Mesenchymal stem cell (in vitro differentiated cells and primary cell): ENCODE measurements at regions not wholly inside any gene's neighbourhood (a gene's known extent, or its start where the extent isn't known, plus 50 kb on each side); places are given as distances from the start of the nearest gene placed in this dataset.

Experiments used
- DNase-seq: peaks from one replicate; pipeline ENCODE4 v3.0.0-alpha.2; 2013
- H2AFZ ChIP-seq: one replicate; pipeline ENCODE4 v1.6.1; 2013; ENCODE audit warnings: low read depth, mild to moderate bottlenecking, control low read depth, inconsistent platforms, low read length, moderate library complexity
- H2AK5ac ChIP-seq: 2 replicates; pipeline ENCODE4 v1.6.1; 2013; ENCODE audit warnings: low read length, moderate library complexity, mild to moderate bottlenecking, inconsistent platforms; ENCODE audit not compliant: severe bottlenecking
- H2BK120ac ChIP-seq: one replicate; pipeline ENCODE4 v1.6.1; 2013; ENCODE audit warnings: low read depth, mild to moderate bottlenecking, inconsistent platforms, low read length, moderate library complexity
- H2BK12ac ChIP-seq, 2 experiments: one replicate each; pipeline ENCODE4 v1.6.1; 2013; ENCODE audit warnings: inconsistent platforms in 2 of 2, low read length in 2 of 2, mild to moderate bottlenecking in 2 of 2, moderate library complexity in 2 of 2, control low read depth in 1 of 2
- H2BK15ac ChIP-seq: one replicate; pipeline ENCODE4 v1.6.1; 2013; ENCODE audit warnings: mild to moderate bottlenecking, low read depth, inconsistent platforms; ENCODE audit not compliant: poor library complexity, severe bottlenecking
- H2BK5ac ChIP-seq: 2 replicates; pipeline ENCODE4 v1.6.1; 2013; ENCODE audit warnings: low read depth, mild to moderate bottlenecking, low read length, control low read depth, inconsistent platforms; ENCODE audit not compliant: poor library complexity, severe bottlenecking
- H3K14ac ChIP-seq, 2 experiments: one replicate each; pipeline ENCODE4 v1.6.1; 2013; ENCODE audit warnings: inconsistent platforms in 2 of 2, low read length in 2 of 2, control low read depth in 1 of 2, mild to moderate bottlenecking in 1 of 2, moderate library complexity in 1 of 2
- H3K18ac ChIP-seq, 2 experiments: one replicate each; pipeline ENCODE4 v1.6.1; 2013; ENCODE audit warnings: inconsistent platforms in 2 of 2, low read length in 2 of 2, control low read depth in 1 of 2, low read depth in 1 of 2, mild to moderate bottlenecking in 1 of 2
- H3K23ac ChIP-seq, 2 experiments: one replicate each; pipeline ENCODE4 v1.6.1; 2013; ENCODE audit warnings: inconsistent platforms in 2 of 2, low read length in 2 of 2, mild to moderate bottlenecking in 2 of 2, moderate library complexity in 2 of 2, control low read depth in 1 of 2
- H3K27ac ChIP-seq: 2 replicates; pipeline ENCODE4 v1.5.1; 2013; ENCODE audit warnings: mild to moderate bottlenecking, moderate library complexity, low read length, control low read depth, inconsistent platforms; ENCODE audit not compliant: poor library complexity, severe bottlenecking
- H3K27me3 ChIP-seq, 2 experiments: 2 replicates each; pipeline versions ENCODE4 v1.6.1 to v1.7.0; 2013; ENCODE audit warnings: low read length in 2 of 2, mild to moderate bottlenecking in 2 of 2, moderate library complexity in 2 of 2, control low read depth in 1 of 2, inconsistent platforms in 1 of 2; ENCODE audit not compliant: control insufficient read depth in 1 of 2, insufficient read depth in 1 of 2
- H3K36me3 ChIP-seq, 2 experiments: 2 replicates each; pipeline versions ENCODE4 v1.6.1 to v1.7.0; 2013; ENCODE audit warnings: low read length in 2 of 2, control low read depth in 1 of 2, inconsistent platforms in 1 of 2, low read depth in 1 of 2, mild to moderate bottlenecking in 1 of 2; ENCODE audit not compliant: insufficient read depth in 2 of 2, control insufficient read depth in 1 of 2
- H3K4ac ChIP-seq, 2 experiments: one replicate each; pipeline ENCODE4 v1.6.1; 2013; ENCODE audit warnings: inconsistent platforms in 2 of 2, low read length in 2 of 2, mild to moderate bottlenecking in 2 of 2, moderate library complexity in 2 of 2, control low read depth in 1 of 2, low read depth in 1 of 2
- H3K4me1 ChIP-seq: 2 replicates; pipeline ENCODE4 v1.6.1; 2013; ENCODE audit warnings: low read depth, low read length, control low read depth; ENCODE audit not compliant: control insufficient read depth, insufficient read depth
- H3K4me2 ChIP-seq: 2 replicates; pipeline ENCODE4 v1.6.1; 2013; ENCODE audit warnings: low read length, mild to moderate bottlenecking, inconsistent platforms; ENCODE audit not compliant: poor library complexity, severe bottlenecking
- H3K4me3 ChIP-seq, 2 experiments: 2 replicates each; pipeline versions ENCODE4 v1.5.1 to v1.7.0; 2013; ENCODE audit warnings: low read length in 2 of 2, mild to moderate bottlenecking in 2 of 2, control low read depth in 1 of 2, low read depth in 1 of 2; ENCODE audit not compliant: insufficient read depth in 1 of 2
- H3K79me1 ChIP-seq: replicated peaks from 2 replicates; pipeline ENCODE4 v1.6.1; 2013; ENCODE audit warnings: mild to moderate bottlenecking, control low read depth, low read length, inconsistent platforms; ENCODE audit not compliant: poor library complexity, severe bottlenecking
- H3K9ac ChIP-seq: 2 replicates; pipeline ENCODE4 v1.7.0; 2013; ENCODE audit warnings: mild to moderate bottlenecking, low read length, moderate library complexity
- H3K9me3 ChIP-seq: 2 replicates; pipeline ENCODE4 v1.7.0; 2013; ENCODE audit warnings: mild to moderate bottlenecking, low read length; ENCODE audit not compliant: control insufficient read depth
- H4K8ac ChIP-seq: one replicate; pipeline ENCODE4 v1.6.1; 2013; ENCODE audit warnings: inconsistent platforms, mild to moderate bottlenecking, low read length, moderate library complexity
- H4K91ac ChIP-seq: one replicate; pipeline ENCODE4 v1.6.1; 2013; ENCODE audit warnings: mild to moderate bottlenecking, low read length, inconsistent platforms
- WGBS: methylation state at CpG from one replicate; pipeline ENCODE4 v1.1.7; 2013; ENCODE audit warnings: mixed read lengths; 5-methylcytosine and 5-hydroxymethylcytosine counted together

DNA sequence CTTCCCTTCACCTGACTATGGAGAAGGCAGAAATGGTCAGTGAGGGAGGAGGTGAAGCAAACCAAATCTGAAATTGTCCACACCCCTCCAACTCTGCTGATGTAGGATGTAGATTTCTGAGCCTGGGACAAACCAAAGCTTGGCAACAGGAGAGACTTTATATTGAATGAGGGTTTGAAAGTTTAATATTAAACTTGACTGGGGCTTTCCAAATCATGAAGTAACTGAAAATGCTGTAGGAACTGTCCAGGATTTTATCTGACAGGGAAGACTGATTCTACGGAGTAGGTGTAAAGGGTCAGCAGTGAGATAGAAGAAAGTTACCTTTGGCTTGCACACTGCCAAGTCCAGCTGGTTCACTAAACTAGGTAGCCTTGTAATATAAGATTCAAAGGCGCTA, 194.5 kb downstream of the TDRD15 start:
- Histone ChIP-seq H2AFZ (no peak overlapping the region), H3K27ac (no peak overlapping the region), H3K4ac (no peak overlapping the region), H2BK120ac (no peak overlapping the region), H3K23ac (no peak overlapping the region), H3K9me3 (no peaks in the 10 kb centered on the region), H3K4me1 (no peaks in the 10 kb centered on the region), H3K18ac (no peak overlapping the region), H3K4me2 (no peak overlapping the region), H4K91ac (no peak overlapping the region), H2BK12ac (no peak overlapping the region), H2BK15ac (no peak overlapping the region), H3K9ac (no peak overlapping the region), H3K79me1 (no peaks in the 10 kb centered on the region), H4K8ac (no peak overlapping the region), H3K4me3 (no peak overlapping the region), H2BK5ac (no peak overlapping the region), H2AK5ac (no peak overlapping the region), H3K14ac (no peak overlapping the region), H3K27me3 (peaks cover 0 to 2% of the 10 kb centered on the region in 2 experiments), H3K36me3 (no peaks in the 10 kb centered on the region)
- no peak for DNase-seq
- 90% methylated on average over 1 of the region's 2 CpGs for WGBS

DNA sequence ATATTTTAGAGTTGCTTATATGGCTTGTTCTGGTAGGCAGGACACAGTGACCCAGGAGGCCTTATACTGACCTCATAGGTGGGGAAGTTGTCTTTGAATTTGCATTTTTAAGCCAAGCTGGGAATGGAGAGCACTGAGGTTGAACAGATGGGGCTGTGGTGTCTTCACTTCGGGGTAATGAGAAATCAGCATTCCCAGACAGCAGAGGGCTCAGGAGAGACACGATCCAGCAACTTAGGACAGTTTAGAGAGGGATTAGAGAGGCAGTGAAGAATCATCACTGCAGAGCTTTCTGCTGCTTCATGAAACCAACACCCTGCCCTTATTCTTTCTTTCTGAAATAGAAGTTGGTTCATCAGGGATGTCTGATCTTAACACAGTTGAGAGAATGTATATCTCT, 202.4 kb downstream of the TDRD15 start:
- 50% methylated on average over 2 of the region's 2 CpGs for WGBS
- Histone ChIP-seq H3K9me3 (no peaks in the 10 kb centered on the region), H3K79me1 (no peaks in the 10 kb centered on the region), H3K14ac (no peak overlapping the region), H2BK12ac (no peak overlapping the region), H3K4me2 (no peak overlapping the region), H2BK15ac (no peak overlapping the region), H3K4me3 (no peak overlapping the region), H2AFZ (no peak overlapping the region), H2BK120ac (no peak overlapping the region), H3K9ac (no peak overlapping the region), H2AK5ac (no peak overlapping the region), H3K18ac (no peak overlapping the region), H3K27me3 (no peaks in the 10 kb centered on the region), H3K4ac (no peak overlapping the region), H3K36me3 (no peaks in the 10 kb centered on the region), H4K91ac (no peak overlapping the region), H4K8ac (no peak overlapping the region), H3K23ac (no peak overlapping the region), H3K4me1 (no peaks in the 10 kb centered on the region), H2BK5ac (no peak overlapping the region), H3K27ac (no peak overlapping the region)
- DNase-seq = peak; percentile 13

DNA sequence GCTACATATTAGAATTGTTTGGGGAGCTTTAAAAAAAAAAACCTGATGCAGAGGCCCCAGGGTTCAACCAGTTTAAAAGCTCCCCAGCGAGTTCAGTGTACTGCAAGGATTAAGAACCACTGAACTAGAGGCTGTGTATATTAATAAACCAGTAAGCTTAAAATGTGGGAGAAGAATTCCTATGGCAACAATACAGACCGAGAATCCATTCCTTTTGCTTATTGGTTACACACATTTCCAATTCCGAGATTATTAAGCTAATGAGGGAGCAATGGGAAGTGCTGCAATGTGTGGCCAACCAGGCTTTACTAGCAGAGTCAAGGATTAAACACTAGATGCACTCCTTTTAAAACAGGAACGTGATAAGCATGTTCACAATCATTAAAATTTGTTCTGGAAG, 204.4 kb downstream of the TDRD15 start:
- H3K9me3 ChIP-seq = no peaks in the 10 kb centered on the region
- no peaks in the 10 kb centered on the region for H3K27me3 ChIP-seq
- H3K79me1 ChIP-seq = no peaks in the 10 kb centered on the region
- no peak overlapping the region for H2AFZ ChIP-seq
- no peak overlapping the region for H3K4me2 ChIP-seq
- H3K23ac ChIP-seq = no peak overlapping the region
- no peak overlapping the region for H3K14ac ChIP-seq
- H3K4me3 ChIP-seq = no peak overlapping the region
- no peak overlapping the region for H4K91ac ChIP-seq
- no peak overlapping the region for H2BK120ac ChIP-seq
- H3K27ac ChIP-seq = no peak overlapping the region
- no peak overlapping the region for H2BK12ac ChIP-seq
- no peak overlapping the region for H3K9ac ChIP-seq
- no peak overlapping the region for H2BK5ac ChIP-seq
- H2BK15ac ChIP-seq = no peak overlapping the region
- no peak overlapping the region for H2AK5ac ChIP-seq
- H3K18ac ChIP-seq = no peak overlapping the region
- no peaks in the 10 kb centered on the region for H3K4me1 ChIP-seq
- H3K36me3 ChIP-seq = no peaks in the 10 kb centered on the region
- 80% methylated on average over 4 of the region's 4 CpGs for WGBS
- H4K8ac ChIP-seq = no peak overlapping the region
- DNase-seq = no peak
- no peak overlapping the region for H3K4ac ChIP-seq

DNA sequence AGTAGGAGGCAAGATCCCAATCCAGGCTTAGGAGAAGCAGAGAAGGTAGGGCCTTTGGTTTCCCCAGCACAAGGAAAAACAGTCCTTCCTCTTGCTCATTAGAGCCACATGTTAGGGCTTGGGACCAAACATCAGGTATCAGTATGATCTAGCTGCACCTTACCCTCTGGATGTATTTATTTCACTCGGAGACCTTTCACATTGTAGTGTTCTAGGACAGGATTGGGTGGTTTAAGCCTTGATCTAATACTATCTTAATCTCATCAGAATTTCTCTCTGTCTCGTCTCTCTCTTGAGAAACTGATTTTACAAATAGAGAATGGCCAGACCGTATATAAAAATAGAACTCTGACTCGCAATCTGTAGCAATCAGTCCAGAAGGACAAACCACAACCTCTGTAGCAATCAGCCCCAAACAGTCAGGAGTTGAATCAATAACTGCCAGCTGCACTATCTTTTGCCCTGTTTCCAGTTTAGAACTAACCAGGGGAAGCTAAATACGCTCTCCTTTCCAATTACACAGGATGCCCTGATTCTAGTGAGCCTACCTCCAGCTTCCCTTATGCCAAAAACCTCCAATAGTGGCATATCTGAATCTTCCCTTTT, 207.1 kb downstream of the TDRD15 start:
- Histone ChIP-seq H2AK5ac (no peak overlapping the region), H2BK5ac (no peak overlapping the region), H3K18ac (peak overlapping the region; percentile 38 to 70), H3K4me2 (no peak overlapping the region), H3K9me3 (no peaks in the 10 kb centered on the region), H3K27me3 (no peaks in the 10 kb centered on the region), H3K4me3 (no peak overlapping the region), H3K4me1 (no peaks in the 10 kb centered on the region), H3K4ac (peak overlapping the region in 1 of 2 experiments; percentile 49), H3K36me3 (no peaks in the 10 kb centered on the region), H3K14ac (no peak overlapping the region), H3K23ac (no peak overlapping the region), H4K8ac (no peak overlapping the region), H3K79me1 (no peaks in the 10 kb centered on the region), H2BK15ac (no peak overlapping the region), H4K91ac (peak overlapping the region; percentile 7), H2AFZ (no peak overlapping the region), H3K27ac (no peak overlapping the region), H2BK12ac (no peak overlapping the region), H2BK120ac (no peak overlapping the region), H3K9ac (no peak overlapping the region)
- peak; percentile 81 for DNase-seq
- WGBS = 46% methylated on average over 4 of the region's 5 CpGs
